Endothelial cell of umbilical vein (primary cell): ENCODE measurements at regions not wholly inside any gene's neighbourhood (a gene's known extent, or its start where the extent isn't known, plus 50 kb on each side); places are given as distances from the start of the nearest gene placed in this dataset. TPM values are rescaled to one million over a fixed set of nuclear protein-coding genes. Genes with fewer than 3 reads are reported as not detected.
"Not testable (repeated sequence)": the region's sequence is repeated elsewhere in the genome, so short reads cannot be mapped to it uniquely, and the experiment has no call there.

Source experiments
- BruUV-seq: library from RNA; stranded (reverse); fragments of 400-500 nt; replicated peaks from 2 replicates; lab custom pipeline; 2021; lab: Mats Ljungman, UMichigan
- CTCF ChIA-PET: fragments of 300-600, 350-600 bp; sonication (Branson Sonifier 250); formaldehyde crosslinking; loops from one replicate; lab custom pipeline; 2021; ENCODE audit warnings: antibody characterized with exemption, inconsistent platforms; lab: Charles Lee
- POLR2A ChIA-PET: fragments of 300-600, 350-600 bp; sonication (Branson Sonifier 250); formaldehyde crosslinking; loops from one replicate; lab custom pipeline; 2021; ENCODE audit warnings: antibody characterized with exemption, inconsistent platforms; lab: Charles Lee
- DNase-seq: peaks from one replicate; pipeline ENCODE4 v3.0.0-alpha.2; 2011; ENCODE audit warnings: low read depth, low spot score
- FAIRE-seq: peaks from 2 replicates; lab custom pipeline; 2011; peaks lifted over from hg19 to GRCh38; lab: Jason Lieb, UNC
- H2AFZ ChIP-seq: 2 replicates; pipeline ENCODE4 v1.6.0; 2012; ENCODE audit warnings: low read depth, low read length, control low read depth, inconsistent platforms
- H3K27ac ChIP-seq: 2 replicates; pipeline ENCODE4 v1.5.1; 2011; ENCODE audit warnings: low read depth, mild to moderate bottlenecking, control low read depth, low read length, moderate library complexity; ENCODE audit not compliant: insufficient read depth
- H3K27me3 ChIP-seq, 2 experiments: 2 replicates each; pipeline versions ENCODE4 v1.6.0 to v1.6.1; 2011; ENCODE audit warnings: low read length in 2 of 2, mixed read lengths in 1 of 2; ENCODE audit not compliant: control insufficient read depth in 2 of 2, insufficient read depth in 2 of 2
- H3K36me3 ChIP-seq, 2 experiments: 2 replicates in 1 of 2; 3 replicates in 1 of 2; pipeline ENCODE4 v1.5.1; 2011; ENCODE audit warnings: low read length in 2 of 2, mild to moderate bottlenecking in 1 of 2, moderate library complexity in 1 of 2; ENCODE audit not compliant: control insufficient read depth in 2 of 2, insufficient read depth in 2 of 2; ENCODE audit errors: extremely low read depth in 1 of 2
- H3K4me1 ChIP-seq: 3 replicates; pipeline ENCODE4 v1.5.1; 2011; ENCODE audit warnings: mild to moderate bottlenecking, low read length; ENCODE audit not compliant: control insufficient read depth, insufficient read depth; ENCODE audit errors: extremely low read depth
- H3K4me2 ChIP-seq: 2 replicates; pipeline ENCODE4 v1.6.1; 2011; ENCODE audit warnings: low read length, control low read depth, mixed read lengths; ENCODE audit not compliant: insufficient read depth
- H3K4me3 ChIP-seq, 3 experiments: fragments of 200-600 bp in 1 of 3; sonication (generic), shearing (Covaris generic) in 1 of 3; replicated peaks in 1 of 3; 2 replicates each; pipeline ENCODE4 v1.5.1; 2011 to 2016; ENCODE audit warnings: control low read depth in 3 of 3, low read length in 3 of 3, mild to moderate bottlenecking in 2 of 3, inconsistent platforms in 1 of 3, low read depth in 1 of 3, moderate library complexity in 1 of 3; ENCODE audit not compliant: insufficient read depth in 1 of 3
- H3K79me2 ChIP-seq: 2 replicates; pipeline ENCODE4 v1.6.0; 2012; ENCODE audit warnings: low read length, inconsistent platforms; ENCODE audit not compliant: control insufficient read depth, insufficient read depth
- H3K9ac ChIP-seq: replicated peaks from 2 replicates; pipeline ENCODE3; 2011; ENCODE audit warnings: low read length, control low read depth; ENCODE audit not compliant: insufficient read depth; ENCODE audit errors: extremely low read depth
- H3K9me1 ChIP-seq: replicated peaks from 3 replicates; pipeline ENCODE4 v1.6.0; 2011; ENCODE audit warnings: mild to moderate bottlenecking, low read length; ENCODE audit not compliant: control insufficient read depth, insufficient read depth; ENCODE audit errors: extremely low read depth
- H3K9me3 ChIP-seq: replicated peaks from 2 replicates; pipeline ENCODE4 v1.5.1; 2012; ENCODE audit warnings: low read length, inconsistent platforms; ENCODE audit not compliant: control insufficient read depth, insufficient read depth
- H4K20me1 ChIP-seq: replicated peaks from 2 replicates; pipeline ENCODE3; 2011; ENCODE audit warnings: mild to moderate bottlenecking, low read length; ENCODE audit not compliant: control insufficient read depth, insufficient read depth; ENCODE audit errors: extremely low read depth
- dilution Hi-C: fragments of 300-500 bp; cut with MboI; formaldehyde crosslinking; loops from one replicate; pipeline ENCODE4 v1.15.0; 2019; ENCODE audit warnings: low sequenced_read_pairs; ENCODE audit not compliant: extremely low pct_ligation_motif_present
- intact Hi-C: fragments of 100-400 bp; cut with micrococcal nuclease; formaldehyde crosslinking; loops from one replicate; pipeline ENCODE4 v1.10.0; 2022
- small RNA-seq: library from RNA; depleted of rRNA; stranded (forward); fragments of <200 nt; gene quantifications from one replicate; pipeline ENCODE3, GENCODE V24; 2012; ENCODE audit warnings: low replicate concordance, low read depth; ENCODE audit not compliant: insufficient read depth, insufficient read length

DNA sequence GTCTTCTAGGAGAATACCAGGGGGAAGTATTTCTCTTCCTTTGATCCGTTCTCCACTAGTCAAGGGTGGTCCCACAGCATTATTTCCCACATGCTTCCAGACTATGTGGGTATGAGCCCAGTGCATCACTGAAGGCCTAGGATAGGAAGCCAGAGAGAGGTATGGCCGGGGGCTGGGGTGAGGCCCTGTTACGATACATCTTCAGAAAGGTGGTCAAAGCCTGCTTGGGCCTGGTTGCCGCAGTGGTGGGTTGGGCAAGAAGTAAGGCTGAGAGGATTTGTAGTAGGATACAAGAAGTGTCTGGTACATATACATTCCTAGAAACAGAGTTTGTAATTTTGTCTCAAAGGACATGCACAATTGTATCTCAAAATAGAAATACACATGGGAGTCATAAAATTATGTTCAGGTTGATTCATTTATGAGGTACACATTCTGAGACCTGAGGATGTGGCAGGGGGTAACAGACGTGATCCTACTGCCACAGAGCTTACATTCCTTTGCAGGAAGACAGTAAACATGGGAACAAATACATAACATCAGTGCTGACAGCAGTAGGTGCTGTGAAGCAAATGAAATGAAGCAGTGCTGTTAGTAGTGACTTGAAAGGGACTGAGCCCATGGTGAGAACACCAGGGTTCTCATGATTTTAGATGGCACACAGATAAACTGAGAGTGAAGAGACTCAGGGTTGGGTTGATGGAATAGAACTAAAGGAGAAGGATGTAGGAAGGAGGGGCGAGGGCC is 50.6 kb upstream of the FABP2 start:
- DNase-seq, POLR2A ChIA-PET, FAIRE-seq, H3K9me3 ChIP-seq, BruUV-seq, dilution Hi-C loops, H3K4me2 ChIP-seq, H3K9me1 ChIP-seq, H3K27me3 ChIP-seq, H3K4me1 ChIP-seq, intact Hi-C loops, H2AFZ ChIP-seq, CTCF ChIA-PET, H3K27ac ChIP-seq, H3K4me3 ChIP-seq, H3K79me2 ChIP-seq, H3K36me3 ChIP-seq, H4K20me1 ChIP-seq, H3K9ac ChIP-seq: not testable (repeated sequence)

Small RNAs in the stretch of these regions (small RNA-seq; reads per million reads assigned to genes)
- gene RNU6-1217P: not detected
